Skin epidermis (tissue), 12 donors: ENCODE measurements at regions not wholly inside any gene's neighbourhood (a gene's known extent, or its start where the extent isn't known, plus 50 kb on each side); places are given as distances from the start of the nearest gene placed in this dataset.
A peak's percentile ranks its signal among the peaks of the same experiment; 100 is the strongest.
"Not testable (repeated sequence)": the region's sequence is repeated elsewhere in the genome, so short reads cannot be mapped to it uniquely, and the experiment has no call there.

Experiments
- H3K27ac ChIP-seq, 21 experiments: fragments of 200-600 bp; sonication (generic) in 11 of 21; one replicate each; pipeline ENCODE4 v1.5.0; 2020; ENCODE audit warnings: mild to moderate bottlenecking in 3 of 21, inconsistent platforms in 2 of 21, moderate library complexity in 2 of 21
- H3K4me3 ChIP-seq, 7 experiments: fragments of 200-600 bp; sonication (generic) in 2 of 7; one replicate each; pipeline ENCODE4 v1.5.0; 2020; ENCODE audit warnings: inconsistent platforms in 2 of 7, mild to moderate bottlenecking in 2 of 7, moderate library complexity in 1 of 7

DNA sequence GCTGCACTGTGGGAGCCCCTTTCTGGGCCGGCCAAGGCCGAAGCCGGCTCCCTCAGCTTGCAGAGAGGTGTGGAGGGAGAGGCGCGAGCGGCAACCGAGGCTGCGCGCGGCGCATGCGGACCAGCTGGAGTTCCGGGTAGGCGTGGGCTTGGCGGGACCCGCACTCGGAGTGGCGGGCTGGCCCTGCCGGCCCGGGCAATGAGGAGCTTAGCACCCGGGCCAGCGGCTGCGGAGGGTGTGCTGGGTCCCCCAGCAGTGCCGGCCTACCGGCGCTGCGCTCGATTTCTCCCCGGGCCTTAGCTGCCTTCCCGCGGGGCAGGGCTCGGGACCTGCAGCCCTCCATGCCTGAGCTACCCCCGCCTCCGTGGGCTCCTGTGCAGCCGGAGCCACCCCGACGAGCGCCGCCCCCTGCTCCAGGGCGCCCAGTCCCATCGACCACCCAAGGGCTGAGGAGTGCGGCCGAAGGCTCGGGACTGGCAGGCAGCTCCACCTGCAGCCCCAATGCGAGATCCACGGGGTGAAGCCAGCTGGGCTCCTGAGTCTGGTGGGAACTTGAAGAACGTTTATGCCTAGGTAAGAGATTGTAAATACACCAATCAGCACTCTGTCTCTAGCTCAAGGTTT lies 777.9 kb downstream of the CDH11 start:
- not testable (repeated sequence) for H3K27ac ChIP-seq, H3K4me3 ChIP-seq

DNA sequence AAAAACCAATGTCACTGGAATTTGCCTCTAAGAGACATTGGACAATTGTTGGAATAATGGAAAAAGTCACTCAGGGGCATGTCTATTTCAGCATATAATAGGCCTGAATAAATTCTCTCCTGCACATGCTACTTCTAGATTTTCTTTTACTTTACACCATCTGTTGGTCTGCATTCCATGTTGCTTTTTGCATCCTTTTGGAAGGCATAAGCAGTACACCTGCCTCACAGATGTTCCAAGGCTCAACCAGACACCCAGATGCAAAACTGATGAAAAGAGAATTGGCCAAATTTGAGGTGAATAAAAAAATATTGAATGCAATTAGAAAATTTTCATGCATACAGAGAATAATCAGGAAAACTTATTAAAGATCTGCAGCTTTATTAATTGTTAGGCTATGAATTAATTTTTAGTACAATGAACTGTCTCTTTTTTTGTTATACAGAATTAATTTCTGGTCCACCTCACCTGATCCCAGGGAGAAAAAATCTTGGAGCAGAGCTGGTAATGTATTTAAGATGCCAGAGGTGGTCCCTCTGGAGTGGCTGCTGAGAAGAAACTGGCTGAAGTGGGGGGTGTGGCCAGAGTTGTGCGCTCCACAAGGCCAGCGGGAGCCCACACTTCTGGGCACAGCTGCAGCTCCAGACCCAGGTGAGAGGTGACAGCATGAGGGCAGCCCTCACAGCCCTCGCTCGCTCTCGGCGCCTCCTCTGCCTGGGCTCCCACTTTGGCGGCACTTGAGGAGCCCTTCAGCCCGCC lies 778.6 kb downstream of the CDH11 start:
- Histone ChIP-seq H3K4me3 (no peak overlapping the region), H3K27ac (no peak overlapping the region)

DNA sequence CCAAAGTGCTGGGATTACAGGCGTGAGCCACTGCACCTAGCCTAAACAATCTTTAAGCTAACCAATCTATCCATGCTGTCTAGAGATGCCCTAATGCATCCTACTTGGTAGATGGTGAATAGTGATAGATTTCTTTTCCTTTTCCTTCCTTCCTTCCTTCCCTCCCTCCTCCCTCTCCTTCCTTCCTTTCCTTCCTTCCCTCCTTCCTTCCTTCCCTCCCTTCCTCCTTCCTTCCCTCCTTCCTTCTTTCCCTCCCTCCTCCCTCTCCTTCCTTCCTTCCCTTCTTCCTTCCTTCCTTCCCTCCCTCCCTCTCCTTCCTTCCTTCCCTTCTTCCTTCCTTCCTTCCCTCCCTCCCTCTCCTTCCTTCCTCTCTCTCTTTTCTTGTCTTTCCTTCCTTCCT lies 780.5 kb downstream of the CDH11 start:
- not testable (repeated sequence) for H3K27ac ChIP-seq, H3K4me3 ChIP-seq

DNA sequence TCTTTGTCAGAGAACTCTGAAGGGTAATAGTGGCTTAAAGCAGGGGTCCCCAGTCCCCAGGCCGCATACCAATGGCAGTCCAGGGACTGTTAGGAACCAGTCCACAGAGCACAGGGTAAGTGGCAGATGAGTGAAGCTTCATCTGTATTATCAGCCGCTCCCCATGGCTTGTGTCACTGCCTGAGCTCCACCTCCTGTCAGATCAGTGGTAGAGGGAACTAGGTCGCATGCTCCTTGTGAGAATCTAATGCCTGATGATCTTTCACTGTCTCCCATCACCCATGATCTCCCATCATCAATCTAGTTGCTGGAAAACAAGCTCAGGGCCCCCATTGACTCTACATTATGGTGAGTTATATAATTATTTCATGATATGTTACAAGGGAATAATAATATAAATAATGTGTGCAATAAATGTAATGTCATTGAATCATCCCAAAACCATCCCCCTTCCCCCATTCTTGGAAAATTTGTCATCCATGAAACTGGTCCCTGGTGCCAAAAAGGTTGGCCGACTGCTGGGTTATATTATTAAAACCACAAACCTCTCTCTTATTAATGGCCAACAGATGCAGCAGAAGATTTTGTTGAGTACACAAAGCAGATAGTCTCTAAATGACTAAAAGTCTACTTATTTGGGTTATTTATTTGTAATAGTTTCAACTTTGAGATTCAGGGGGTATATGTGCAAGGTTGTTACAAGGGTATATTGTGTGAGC lies 782.7 kb downstream of the CDH11 start:
- Histone ChIP-seq H3K4me3 (no peak overlapping the region), H3K27ac (peak overlapping the region in 6 of 21 experiments; percentile 38 to 83 (median 52))

DNA sequence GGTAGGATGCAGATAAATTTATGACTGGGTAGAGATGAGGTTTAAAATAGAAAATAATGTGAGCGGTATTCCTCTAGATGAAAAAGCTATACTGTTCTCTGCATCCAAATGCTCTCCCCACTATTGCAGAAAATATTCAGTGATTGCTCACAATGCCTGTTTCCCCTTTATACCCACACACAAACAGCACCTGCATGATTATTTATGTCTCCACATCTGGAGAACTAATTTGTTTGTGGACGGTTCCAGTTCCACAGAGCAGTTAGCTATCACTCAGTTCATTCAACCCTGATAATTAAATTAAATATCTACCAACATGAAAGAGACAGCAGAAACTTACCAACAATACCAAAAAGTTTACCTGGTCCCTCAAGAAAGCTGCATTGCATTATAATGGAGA lies 800.0 kb downstream of the CDH11 start:
- Histone ChIP-seq H3K4me3 (no peak overlapping the region), H3K27ac (no peak overlapping the region)

DNA sequence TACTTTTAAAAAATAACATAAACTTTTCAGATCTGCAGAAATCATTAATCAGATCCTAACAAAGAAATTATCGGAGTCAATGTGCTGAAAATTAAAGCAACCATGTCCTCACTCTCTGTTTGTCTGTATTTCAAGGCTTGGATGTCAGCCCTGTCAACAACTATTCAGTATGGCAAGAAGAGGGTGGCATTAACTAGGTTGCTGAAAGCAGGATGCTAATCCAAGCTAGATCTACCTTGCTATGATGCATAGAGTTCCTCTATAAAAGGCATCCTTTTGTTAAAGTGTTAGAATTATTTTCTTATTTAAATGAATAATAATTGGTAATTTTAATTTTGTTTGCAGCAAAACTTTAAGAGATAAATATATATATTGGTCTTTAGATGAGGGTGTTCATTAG lies 800.8 kb downstream of the CDH11 start:
- Histone ChIP-seq H3K4me3 (no peak overlapping the region), H3K27ac (no peak overlapping the region)

DNA sequence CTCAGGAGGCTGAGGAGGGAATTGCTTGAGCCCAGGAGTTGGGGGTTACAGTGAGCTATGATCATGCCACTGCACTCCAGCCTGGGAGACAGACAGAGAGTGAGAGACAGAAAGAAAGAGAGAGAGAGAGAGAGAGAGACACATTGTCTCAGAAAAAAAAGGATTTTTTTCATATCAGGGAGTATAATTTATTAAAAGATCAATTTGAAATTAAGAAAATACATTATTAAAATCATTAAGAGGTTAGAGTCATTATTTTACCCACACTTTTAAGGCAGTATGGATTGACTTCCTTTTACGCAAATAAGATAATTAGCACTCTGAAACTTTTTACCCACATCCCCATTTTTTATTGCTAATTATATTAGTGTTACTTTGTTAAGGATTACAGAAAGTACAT lies 804.3 kb downstream of the CDH11 start:
- Histone ChIP-seq H3K27ac (no peak overlapping the region), H3K4me3 (no peak overlapping the region)

DNA sequence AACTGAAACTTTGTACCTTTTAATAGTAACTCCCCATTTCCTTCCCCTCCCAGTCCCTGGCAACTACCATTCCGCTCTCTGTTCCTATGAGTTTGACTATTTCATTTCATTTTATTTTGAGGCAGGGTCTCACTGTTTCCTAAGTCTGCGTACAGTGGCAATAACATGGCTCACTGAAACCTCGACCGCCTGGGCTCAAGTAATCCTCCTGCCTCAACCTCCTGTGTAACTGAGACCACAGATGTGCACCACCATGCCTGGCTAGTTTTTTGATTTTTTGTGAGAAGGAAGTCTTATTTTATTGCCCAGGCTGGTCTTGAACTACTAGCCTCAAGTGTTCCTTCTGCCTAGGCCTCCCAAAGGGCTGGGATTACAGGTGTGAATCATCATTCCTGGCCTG lies 808.1 kb downstream of the CDH11 start:
- H3K27ac ChIP-seq, result no peak overlapping the region

DNA sequence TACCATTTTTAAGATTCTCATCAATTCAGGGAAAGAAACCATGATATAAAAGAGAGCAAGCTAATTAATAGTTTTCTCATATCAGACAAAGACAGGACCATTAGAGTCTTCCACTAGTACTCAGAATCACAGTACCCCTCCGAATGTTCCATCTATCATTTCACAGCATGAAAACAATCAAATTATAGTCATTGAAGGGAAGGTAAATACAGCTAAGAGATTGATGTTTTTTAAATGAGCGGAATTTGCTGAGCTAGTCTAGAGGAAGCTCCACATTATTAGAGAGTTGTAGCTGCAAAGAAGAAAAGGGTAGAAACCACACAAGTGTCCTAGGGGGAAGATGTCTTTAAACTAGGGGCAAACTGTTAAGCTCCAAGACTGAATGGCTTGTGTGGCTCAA lies 808.9 kb downstream of the CDH11 start:
- Histone ChIP-seq H3K27ac (no peak overlapping the region), H3K4me3 (no peak overlapping the region)

More for the DNA sequence above, 808.1 kb downstream of the CDH11 start:
- no peak overlapping the region for H3K4me3 ChIP-seq

DNA sequence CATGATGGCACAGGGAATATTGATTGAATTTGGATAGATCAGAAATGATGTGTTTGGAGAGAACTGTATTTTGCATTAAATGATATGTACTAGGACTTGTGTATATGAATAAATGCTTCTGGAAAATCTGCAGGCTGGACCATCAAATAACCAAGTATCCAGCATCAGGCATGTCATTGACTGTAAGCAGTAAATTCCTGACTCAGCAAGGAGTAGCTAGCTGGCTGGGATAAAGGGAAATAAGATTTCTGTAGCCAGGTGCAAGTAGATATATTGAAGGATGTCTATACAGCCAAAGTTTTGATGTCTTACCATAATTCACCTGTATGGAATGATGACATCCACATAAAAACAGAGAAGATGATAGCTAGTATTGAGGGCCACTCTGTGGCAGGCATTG lies 809.6 kb downstream of the CDH11 start:
- no peak overlapping the region for H3K27ac ChIP-seq
- no peak overlapping the region for H3K4me3 ChIP-seq

DNA sequence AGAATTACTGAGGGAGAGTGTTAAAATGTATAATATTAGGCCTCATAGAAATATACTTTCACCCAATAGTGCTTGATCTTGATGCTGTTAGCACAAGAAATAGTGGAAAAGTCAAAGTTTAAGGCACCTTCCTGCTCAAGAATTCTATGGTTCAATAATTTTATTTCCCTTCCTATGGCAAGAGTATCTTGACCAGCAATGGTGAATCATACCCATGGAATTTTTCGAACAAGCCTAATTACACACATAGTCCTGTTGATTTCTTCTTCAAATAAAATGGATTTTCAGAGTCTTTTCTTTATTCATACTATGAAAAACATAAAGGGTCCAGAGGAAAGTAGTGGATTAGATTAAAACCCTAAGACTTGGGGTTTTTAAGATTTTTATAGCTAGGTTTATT lies 810.6 kb downstream of the CDH11 start:
- Histone ChIP-seq H3K27ac (no peak overlapping the region), H3K4me3 (no peak overlapping the region)

DNA sequence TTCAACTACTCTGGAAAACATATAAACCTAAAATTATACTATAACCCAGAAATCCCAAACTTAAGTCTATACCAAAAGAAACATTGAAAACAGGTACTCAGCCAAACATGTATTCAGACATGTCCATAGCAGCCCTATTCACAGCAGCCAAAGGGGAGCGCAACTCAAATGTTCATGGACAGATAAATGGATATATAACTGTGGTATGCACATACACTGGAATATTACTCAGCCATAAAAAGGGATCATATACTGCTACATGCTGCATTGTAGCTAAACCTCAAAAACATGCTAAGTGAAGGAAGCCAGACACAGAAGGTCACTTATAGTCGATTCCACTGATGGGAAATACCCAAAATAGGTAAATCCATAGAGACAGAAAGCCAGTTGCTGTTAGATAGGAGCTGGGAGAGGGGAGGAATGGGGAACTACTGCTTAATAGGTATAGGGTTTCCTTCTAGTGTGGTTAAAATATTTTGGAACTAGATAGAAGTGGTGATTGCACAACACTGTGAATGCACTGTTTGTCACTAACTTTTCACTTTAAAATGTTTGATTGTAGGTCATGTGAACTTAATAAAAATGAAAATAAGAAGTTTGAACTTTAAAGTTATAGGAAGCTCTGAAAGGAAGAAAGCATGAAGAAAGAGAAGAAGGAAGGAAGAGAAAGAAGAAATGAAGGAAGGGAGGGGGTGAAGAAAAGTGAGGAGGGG lies 812.3 kb downstream of the CDH11 start:
- no peak overlapping the region for H3K4me3 ChIP-seq
- no peak overlapping the region for H3K27ac ChIP-seq

DNA sequence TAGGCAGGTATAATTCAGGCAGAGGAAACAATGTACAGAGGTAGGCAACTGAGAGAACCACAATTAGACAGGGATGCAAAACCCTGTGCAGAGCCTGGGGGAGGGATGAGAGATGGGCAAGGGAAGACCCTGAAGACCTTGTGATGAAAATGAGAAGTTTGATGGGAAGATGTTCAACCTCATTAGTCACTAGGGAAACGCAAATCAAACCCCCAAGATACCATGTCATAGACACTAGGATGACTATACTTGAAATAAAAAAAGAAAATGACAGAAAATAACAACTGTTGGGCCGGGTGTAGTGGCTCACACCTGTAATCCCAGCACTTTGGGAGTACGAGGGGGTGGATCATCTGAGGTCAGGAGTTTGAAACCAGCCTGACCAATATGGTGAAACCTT lies 813.1 kb downstream of the CDH11 start:
- H3K4me3 ChIP-seq, result no peak overlapping the region
- H3K27ac ChIP-seq, result no peak overlapping the region

DNA sequence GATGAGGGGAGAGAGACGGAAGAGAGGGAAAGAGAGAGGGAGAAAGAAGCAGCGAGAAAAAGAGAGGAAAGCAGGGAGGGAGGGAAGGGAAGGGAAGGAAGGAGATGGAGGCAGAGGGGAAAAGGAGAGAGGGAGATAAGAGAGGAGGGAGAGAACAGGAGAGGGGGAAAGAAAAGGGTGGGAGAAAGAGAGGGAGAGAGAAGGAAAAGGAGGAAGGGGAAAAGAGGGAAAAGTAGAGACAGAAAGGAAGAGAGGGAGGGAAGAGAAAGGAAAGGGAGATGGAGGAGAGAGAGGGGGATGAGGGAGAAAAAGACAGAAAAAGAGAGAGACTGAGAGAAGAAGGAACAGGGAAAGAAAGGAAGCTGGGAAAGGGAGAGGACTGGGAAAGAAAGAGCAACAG lies 814.4 kb downstream of the CDH11 start:
- Histone ChIP-seq H3K27ac (no peak overlapping the region), H3K4me3 (no peak overlapping the region)

DNA sequence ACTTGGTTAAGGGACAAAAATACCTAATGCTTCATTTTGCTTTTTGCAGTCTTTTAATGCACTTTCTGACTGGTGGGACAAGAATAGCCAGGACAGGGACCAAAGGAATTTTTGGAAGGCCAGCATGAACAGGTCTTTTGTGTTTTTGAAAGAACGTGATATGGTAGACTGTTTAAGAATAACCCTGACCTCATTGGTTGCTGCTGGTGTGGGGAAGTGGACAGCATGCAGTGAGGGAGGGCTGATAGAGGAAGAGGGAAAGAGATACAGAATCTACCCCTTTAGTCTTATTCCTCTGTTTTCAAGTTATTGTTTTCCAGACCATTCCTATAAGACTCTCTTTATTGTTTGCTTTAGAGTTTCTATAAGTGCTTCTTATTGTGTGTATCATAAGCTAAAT lies 816.2 kb downstream of the CDH11 start:
- no peak overlapping the region for H3K27ac ChIP-seq
- no peak overlapping the region for H3K4me3 ChIP-seq

DNA sequence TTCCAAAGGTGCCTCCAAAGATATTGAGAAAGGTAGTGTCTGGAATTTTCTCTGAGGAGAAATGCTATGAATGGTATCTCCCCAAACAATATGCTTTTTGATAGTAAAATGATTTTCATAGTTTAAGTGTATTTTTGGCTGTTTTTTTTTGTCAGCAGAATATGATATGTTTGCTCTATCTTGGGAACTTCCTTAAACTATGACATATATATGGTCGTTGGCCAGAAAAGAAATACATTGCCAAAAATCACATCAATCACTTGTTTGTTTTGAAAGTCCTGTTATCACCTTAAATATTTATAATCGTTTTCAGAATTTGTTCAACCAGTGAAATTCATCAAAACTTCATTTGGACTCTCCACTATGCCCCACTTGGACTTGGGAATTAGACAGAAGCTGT lies 816.9 kb downstream of the CDH11 start:
- no peak overlapping the region for H3K4me3 ChIP-seq
- H3K27ac ChIP-seq, result no peak overlapping the region

DNA sequence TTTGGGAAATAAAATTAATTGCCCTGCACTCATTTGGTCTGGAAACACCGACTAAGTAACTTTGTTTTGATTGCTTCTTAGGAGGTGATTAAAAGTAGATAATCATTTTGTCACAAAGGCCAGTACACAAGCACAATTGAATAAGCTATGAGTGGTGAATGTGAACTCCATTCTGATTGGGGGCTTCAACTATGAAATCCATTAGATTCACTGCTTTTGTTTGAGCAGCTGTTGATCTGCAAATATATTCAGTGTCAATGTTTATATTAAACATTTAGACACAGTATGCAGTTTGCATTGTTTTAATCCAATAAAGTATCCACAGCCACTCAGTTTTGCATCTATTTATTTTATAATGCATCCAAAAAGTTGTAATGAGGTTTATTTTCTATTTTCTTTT lies 817.5 kb downstream of the CDH11 start:
- H3K27ac ChIP-seq, result no peak overlapping the region
- no peak overlapping the region for H3K4me3 ChIP-seq

DNA sequence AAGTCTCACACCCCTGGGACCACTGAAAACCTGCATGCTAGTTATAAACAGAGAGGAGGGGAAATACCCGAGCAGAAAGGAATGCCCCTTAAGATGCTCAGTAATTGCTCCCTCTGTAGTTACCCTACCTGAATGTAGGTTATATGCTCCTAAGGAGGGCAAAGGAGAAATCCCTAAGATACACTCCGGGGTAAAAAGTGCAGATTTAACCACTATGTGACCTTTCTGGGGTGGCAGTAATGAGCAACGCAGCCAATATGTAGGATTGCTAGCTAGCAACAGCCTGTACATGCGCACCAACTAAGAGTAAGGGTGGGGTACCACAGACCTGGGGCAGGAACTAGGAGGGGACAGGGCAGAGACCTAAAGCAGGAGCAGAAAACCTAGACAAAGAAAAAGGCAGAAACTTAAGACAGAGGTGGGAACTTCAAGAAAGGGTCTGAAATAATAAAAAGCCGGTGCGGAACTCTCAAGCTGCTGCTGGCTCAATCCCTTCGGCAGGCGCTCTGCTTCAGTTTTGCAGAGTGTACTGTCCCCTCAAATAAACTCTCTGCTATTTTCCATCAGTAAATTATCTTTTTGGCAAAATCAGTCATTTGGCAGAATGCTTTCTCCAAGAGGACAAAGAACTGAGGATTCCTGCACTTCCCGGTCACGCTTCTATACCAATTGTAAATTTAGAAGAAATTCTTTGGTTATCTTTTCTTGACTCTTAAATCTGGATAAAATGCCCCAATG lies 823.8 kb downstream of the CDH11 start:
- H3K4me3 ChIP-seq, result no peak overlapping the region
- H3K27ac ChIP-seq, result no peak overlapping the region

DNA sequence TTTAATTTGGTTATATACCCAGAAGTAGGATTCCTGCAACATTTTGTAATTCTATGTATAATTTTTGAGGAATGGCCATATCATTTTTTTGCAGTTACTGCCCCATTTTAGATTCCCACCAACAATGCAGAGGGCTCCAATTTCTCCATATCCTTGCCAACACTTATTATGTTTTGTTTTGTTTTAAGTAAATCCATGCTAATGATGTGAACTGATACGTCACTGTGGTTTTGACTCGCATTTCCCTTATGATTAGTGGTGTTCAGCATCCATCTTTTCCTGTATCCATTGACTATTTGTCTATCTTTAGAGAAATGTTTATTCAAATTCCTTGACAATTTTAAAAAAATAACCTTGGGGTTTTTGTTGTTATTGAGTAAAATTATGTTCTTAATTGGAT lies 826.4 kb downstream of the CDH11 start:
- no peak overlapping the region for H3K4me3 ChIP-seq
- H3K27ac ChIP-seq, result no peak overlapping the region

DNA sequence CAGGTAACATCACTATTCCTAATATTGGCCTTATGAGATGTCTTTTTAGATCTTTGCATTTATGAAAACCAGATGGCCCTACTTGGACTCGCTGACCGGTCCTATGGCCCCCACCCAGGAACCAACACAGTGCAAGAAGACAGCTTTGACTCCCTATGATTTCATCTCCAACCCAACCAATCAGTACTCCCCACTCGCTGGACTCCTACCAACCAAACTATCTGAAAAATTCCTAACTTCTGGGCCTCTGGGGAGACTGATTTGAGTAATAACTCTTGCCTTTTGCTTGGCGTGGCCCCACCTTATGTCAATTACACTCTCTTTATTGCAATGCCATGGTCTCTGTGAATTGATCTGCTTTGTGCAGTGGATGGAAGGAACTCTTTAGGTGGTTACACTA lies 828.9 kb downstream of the CDH11 start:
- H3K27ac ChIP-seq, result no peak overlapping the region
- H3K4me3 ChIP-seq, result no peak overlapping the region
